Stimulated activated naive CD8-positive, alpha-beta T cell treated with anti-CD3 and anti-CD28 coated beads, Interleukin-15, Interleukin-2, amounts not matched to agents 100 ng/mL and 50 ng/mL, for 24 hours (primary cell): ENCODE measurements at regions not wholly inside any gene's neighbourhood (a gene's known extent, or its start where the extent isn't known, plus 50 kb on each side); places are given as distances from the start of the nearest gene placed in this dataset.
"Not testable (repeated sequence)": the region's sequence is repeated elsewhere in the genome, so short reads cannot be mapped to it uniquely, and the experiment has no call there.

Experiments used
- H3K27ac Mint-ChIP-seq: one replicate; pipeline ENCODE4 v1.8.0; 2021; ENCODE audit warnings: mild to moderate bottlenecking, mixed read lengths
- H3K27me3 Mint-ChIP-seq: one replicate; pipeline ENCODE4 v1.8.0; 2021; ENCODE audit warnings: mixed read lengths
- H3K36me3 Mint-ChIP-seq: one replicate; pipeline ENCODE4 v1.8.0; 2021; ENCODE audit warnings: low read depth, mixed read lengths
- H3K4me1 Mint-ChIP-seq: one replicate; pipeline ENCODE4 v1.8.0; 2021; ENCODE audit warnings: low read depth, mixed read lengths
- H3K4me3 Mint-ChIP-seq: one replicate; pipeline ENCODE4 v1.8.0; 2021; ENCODE audit warnings: mild to moderate bottlenecking, mixed read lengths
- H3K9me3 Mint-ChIP-seq: one replicate; pipeline ENCODE4 v1.8.0; 2021; ENCODE audit warnings: mixed read lengths

- H3K4me3 Mint-ChIP-seq, H3K4me1 Mint-ChIP-seq, H3K27ac Mint-ChIP-seq, H3K9me3 Mint-ChIP-seq, H3K36me3 Mint-ChIP-seq: not testable (repeated sequence)
- peaks cover 32% of the 10 kb centered on the region for H3K27me3 Mint-ChIP-seq
Observed at GRCh38 chr2:215783640-215784039, 229.7 kb downstream of the MREG start.

- Mint-ChIP-seq H3K27ac (no peak overlapping the region), H3K4me1 (no peaks in the 10 kb centered on the region), H3K36me3 (no peaks in the 10 kb centered on the region), H3K4me3 (no peak overlapping the region), H3K9me3 (no peaks in the 10 kb centered on the region), H3K27me3 (peaks cover 32% of the 10 kb centered on the region)
Observed at GRCh38 chr2:215782965-215783364, 230.4 kb downstream of the MREG start.

GRCh38 chr2:215782295-215782694 is 231.1 kb downstream of the MREG start:
- H3K9me3 Mint-ChIP-seq = no peaks in the 10 kb centered on the region

GRCh38 chr2:215780907-215781685 is 232.3 kb downstream of the MREG start:
- no peak overlapping the region for H3K27ac Mint-ChIP-seq
- H3K9me3 Mint-ChIP-seq = no peaks in the 10 kb centered on the region
- H3K4me1 Mint-ChIP-seq = no peaks in the 10 kb centered on the region
- H3K36me3 Mint-ChIP-seq = no peaks in the 10 kb centered on the region
- H3K27me3 Mint-ChIP-seq = peaks cover 27% of the 10 kb centered on the region
- H3K4me3 Mint-ChIP-seq = no peak overlapping the region

More at GRCh38 chr2:215782295-215782694, 231.1 kb downstream of the MREG start:
- Mint-ChIP-seq H3K27me3 (peaks cover 28% of the 10 kb centered on the region), H3K4me1 (no peaks in the 10 kb centered on the region), H3K36me3 (no peaks in the 10 kb centered on the region), H3K4me3 (no peak overlapping the region), H3K27ac (no peak overlapping the region)

GRCh38 chr2:215780313-215780712 is 233.0 kb downstream of the MREG start:
- Mint-ChIP-seq H3K36me3 (no peaks in the 10 kb centered on the region), H3K4me1 (no peaks in the 10 kb centered on the region), H3K27ac (no peak overlapping the region), H3K4me3 (no peak overlapping the region), H3K9me3 (no peaks in the 10 kb centered on the region), H3K27me3 (peaks cover 27% of the 10 kb centered on the region)

GRCh38 chr2:215779912-215780311 is 233.4 kb downstream of the MREG start:
- no peaks in the 10 kb centered on the region for H3K4me1 Mint-ChIP-seq
- H3K27ac Mint-ChIP-seq = no peak overlapping the region
- no peaks in the 10 kb centered on the region for H3K36me3 Mint-ChIP-seq
- H3K4me3 Mint-ChIP-seq = no peak overlapping the region
- no peaks in the 10 kb centered on the region for H3K9me3 Mint-ChIP-seq
- peaks cover 23% of the 10 kb centered on the region for H3K27me3 Mint-ChIP-seq

- Mint-ChIP-seq H3K4me1 (no peaks in the 10 kb centered on the region), H3K4me3 (no peak overlapping the region), H3K27ac (no peak overlapping the region), H3K36me3 (no peaks in the 10 kb centered on the region), H3K27me3 (peaks cover 19% of the 10 kb centered on the region), H3K9me3 (no peaks in the 10 kb centered on the region)
Observed at GRCh38 chr2:215777465-215778044, 235.8 kb downstream of the MREG start.

- H3K4me1 Mint-ChIP-seq = no peaks in the 10 kb centered on the region
- H3K36me3 Mint-ChIP-seq = no peaks in the 10 kb centered on the region
- H3K9me3 Mint-ChIP-seq = no peaks in the 10 kb centered on the region
- H3K27me3 Mint-ChIP-seq = peaks cover 15% of the 10 kb centered on the region
- no peak overlapping the region for H3K4me3 Mint-ChIP-seq
- no peak overlapping the region for H3K27ac Mint-ChIP-seq
Observed at GRCh38 chr2:215775106-215775505, 238.2 kb downstream of the MREG start.

GRCh38 chr2:215773728-215774127 is 239.6 kb downstream of the MREG start:
- H3K27ac Mint-ChIP-seq = no peak overlapping the region
- H3K4me3 Mint-ChIP-seq = no peak overlapping the region
- no peaks in the 10 kb centered on the region for H3K36me3 Mint-ChIP-seq
- H3K27me3 Mint-ChIP-seq = peaks cover 11% of the 10 kb centered on the region
- H3K4me1 Mint-ChIP-seq = no peaks in the 10 kb centered on the region
- no peaks in the 10 kb centered on the region for H3K9me3 Mint-ChIP-seq

GRCh38 chr2:215772634-215773563 is 240.5 kb downstream of the MREG start:
- Mint-ChIP-seq H3K36me3 (no peaks in the 10 kb centered on the region), H3K9me3 (no peaks in the 10 kb centered on the region), H3K4me3 (no peak overlapping the region), H3K27ac (no peak overlapping the region), H3K4me1 (no peaks in the 10 kb centered on the region), H3K27me3 (peaks cover 19% of the 10 kb centered on the region)

- H3K4me3 Mint-ChIP-seq = no peak overlapping the region
- H3K27me3 Mint-ChIP-seq = peaks cover 23% of the 10 kb centered on the region
- H3K9me3 Mint-ChIP-seq = no peaks in the 10 kb centered on the region
Observed at GRCh38 chr2:215772003-215772402, 241.3 kb downstream of the MREG start.

GRCh38 chr2:215771241-215771640 is 242.1 kb downstream of the MREG start:
- no peaks in the 10 kb centered on the region for H3K4me1 Mint-ChIP-seq
- H3K27me3 Mint-ChIP-seq = peaks cover 28% of the 10 kb centered on the region
- H3K9me3 Mint-ChIP-seq = no peaks in the 10 kb centered on the region
- H3K36me3 Mint-ChIP-seq = no peaks in the 10 kb centered on the region
- H3K4me3 Mint-ChIP-seq = no peak overlapping the region
- H3K27ac Mint-ChIP-seq = no peak overlapping the region

More at GRCh38 chr2:215772003-215772402, 241.3 kb downstream of the MREG start:
- Mint-ChIP-seq H3K4me1 (no peaks in the 10 kb centered on the region), H3K27ac (no peak overlapping the region), H3K36me3 (no peaks in the 10 kb centered on the region)

GRCh38 chr2:215770668-215771067 is 242.7 kb downstream of the MREG start:
- H3K27me3 Mint-ChIP-seq = peaks cover 29% of the 10 kb centered on the region
- H3K36me3 Mint-ChIP-seq = no peaks in the 10 kb centered on the region
- no peak overlapping the region for H3K4me3 Mint-ChIP-seq
- H3K9me3 Mint-ChIP-seq = no peaks in the 10 kb centered on the region
- no peak overlapping the region for H3K27ac Mint-ChIP-seq
- H3K4me1 Mint-ChIP-seq = no peaks in the 10 kb centered on the region

GRCh38 chr2:215769246-215769645 is 244.1 kb downstream of the MREG start:
- peaks cover 29% of the 10 kb centered on the region for H3K27me3 Mint-ChIP-seq
- no peaks in the 10 kb centered on the region for H3K9me3 Mint-ChIP-seq
- no peak overlapping the region for H3K27ac Mint-ChIP-seq
- no peak overlapping the region for H3K4me3 Mint-ChIP-seq
- no peaks in the 10 kb centered on the region for H3K36me3 Mint-ChIP-seq
- peaks cover 6% of the 10 kb centered on the region for H3K4me1 Mint-ChIP-seq

- Mint-ChIP-seq H3K4me1 (peaks cover 20% of the 10 kb centered on the region), H3K9me3 (no peaks in the 10 kb centered on the region), H3K4me3 (no peak overlapping the region), H3K36me3 (no peaks in the 10 kb centered on the region), H3K27ac (no peak overlapping the region), H3K27me3 (peaks cover 23% of the 10 kb centered on the region)
Observed at GRCh38 chr2:215767625-215768024, 245.7 kb downstream of the MREG start.
